ENCODE measurements at regions not wholly inside any gene's neighbourhood (a gene's known extent, or its start where the extent isn't known, plus 50 kb on each side); places are given as distances from the start of the nearest gene placed in this dataset.
"Not testable (repeated sequence)": the region's sequence is repeated elsewhere in the genome, so short reads cannot be mapped to it uniquely, and the experiment has no call there.

DNA sequence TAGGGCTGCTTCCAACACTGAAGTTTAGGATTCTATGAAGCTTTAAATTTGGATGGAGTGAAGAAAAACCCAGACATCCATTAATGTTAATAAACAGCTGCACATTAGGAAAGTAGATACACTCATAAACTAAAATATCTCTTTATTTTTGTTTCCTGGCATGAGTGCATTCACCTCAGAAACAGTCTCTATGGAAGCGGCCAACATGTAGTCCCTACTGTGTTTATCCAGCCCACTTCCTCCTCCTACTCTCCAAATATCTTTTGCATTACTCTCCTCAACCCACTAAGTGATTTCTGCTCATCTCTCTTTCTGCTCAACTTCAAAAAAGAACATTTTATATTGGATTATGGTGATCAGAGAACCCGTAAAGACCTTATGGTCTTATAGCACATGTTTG, 180.3 kb upstream of the MXRA5 start:
- TF ChIP-seq, protein P1, sequence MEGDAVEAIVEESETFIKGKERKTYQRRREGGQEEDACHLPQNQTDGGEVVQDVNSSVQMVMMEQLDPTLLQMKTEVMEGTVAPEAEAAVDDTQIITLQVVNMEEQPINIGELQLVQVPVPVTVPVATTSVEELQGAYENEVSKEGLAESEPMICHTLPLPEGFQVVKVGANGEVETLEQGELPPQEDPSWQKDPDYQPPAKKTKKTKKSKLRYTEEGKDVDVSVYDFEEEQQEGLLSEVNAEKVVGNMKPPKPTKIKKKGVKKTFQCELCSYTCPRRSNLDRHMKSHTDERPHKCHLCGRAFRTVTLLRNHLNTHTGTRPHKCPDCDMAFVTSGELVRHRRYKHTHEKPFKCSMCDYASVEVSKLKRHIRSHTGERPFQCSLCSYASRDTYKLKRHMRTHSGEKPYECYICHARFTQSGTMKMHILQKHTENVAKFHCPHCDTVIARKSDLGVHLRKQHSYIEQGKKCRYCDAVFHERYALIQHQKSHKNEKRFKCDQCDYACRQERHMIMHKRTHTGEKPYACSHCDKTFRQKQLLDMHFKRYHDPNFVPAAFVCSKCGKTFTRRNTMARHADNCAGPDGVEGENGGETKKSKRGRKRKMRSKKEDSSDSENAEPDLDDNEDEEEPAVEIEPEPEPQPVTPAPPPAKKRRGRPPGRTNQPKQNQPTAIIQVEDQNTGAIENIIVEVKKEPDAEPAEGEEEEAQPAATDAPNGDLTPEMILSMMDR (IDR thresholded peaks at IDR 0.05; ENCODE audit: unreplicated experiment in 3 of 3): no peak
- Mint-ChIP-seq H3K36me3 (ENCODE audit: low read depth) (no peaks in the 10 kb centered on the region), H3K27ac (peak overlapping the region in 1 of 3 experiments; percentile 8), H3K27me3 (ENCODE audit: low read depth) (no peaks in the 10 kb centered on the region), H3K9me3 (peaks cover 3% of the 10 kb centered on the region), H3K4me1 (no peaks in the 10 kb centered on the region), H3K4me3 (no peak overlapping the region)

DNA sequence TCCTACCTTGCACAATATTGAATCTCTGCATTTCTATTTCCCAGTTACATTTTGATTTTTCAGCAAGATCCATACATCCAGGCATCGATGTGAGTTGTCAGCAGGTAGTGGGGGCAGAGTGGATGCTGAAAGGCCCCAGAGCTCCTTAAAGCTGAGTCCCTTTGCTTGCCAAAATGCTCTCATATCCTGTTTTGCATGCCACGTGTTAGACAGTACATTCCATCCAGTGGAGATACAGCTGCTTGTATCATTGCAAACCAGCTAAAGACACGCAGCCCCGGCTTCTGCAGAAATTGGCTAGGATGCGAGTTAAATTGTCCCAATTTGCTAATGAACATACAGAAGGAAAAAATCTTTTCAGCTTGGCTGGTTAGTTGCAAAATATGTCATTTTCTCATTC, 179.6 kb upstream of the MXRA5 start:
- Mint-ChIP-seq H3K4me3 (no peak overlapping the region), H3K9me3 (peaks cover 3% of the 10 kb centered on the region), H3K4me1 (no peaks in the 10 kb centered on the region), H3K27me3 (ENCODE audit: low read depth) (no peaks in the 10 kb centered on the region), H3K36me3 (ENCODE audit: low read depth) (no peaks in the 10 kb centered on the region), H3K27ac (no peak overlapping the region)
- TF ChIP-seq, protein P1 (IDR thresholded peaks at IDR 0.05; ENCODE audit: unreplicated experiment in 3 of 3): no peak

DNA sequence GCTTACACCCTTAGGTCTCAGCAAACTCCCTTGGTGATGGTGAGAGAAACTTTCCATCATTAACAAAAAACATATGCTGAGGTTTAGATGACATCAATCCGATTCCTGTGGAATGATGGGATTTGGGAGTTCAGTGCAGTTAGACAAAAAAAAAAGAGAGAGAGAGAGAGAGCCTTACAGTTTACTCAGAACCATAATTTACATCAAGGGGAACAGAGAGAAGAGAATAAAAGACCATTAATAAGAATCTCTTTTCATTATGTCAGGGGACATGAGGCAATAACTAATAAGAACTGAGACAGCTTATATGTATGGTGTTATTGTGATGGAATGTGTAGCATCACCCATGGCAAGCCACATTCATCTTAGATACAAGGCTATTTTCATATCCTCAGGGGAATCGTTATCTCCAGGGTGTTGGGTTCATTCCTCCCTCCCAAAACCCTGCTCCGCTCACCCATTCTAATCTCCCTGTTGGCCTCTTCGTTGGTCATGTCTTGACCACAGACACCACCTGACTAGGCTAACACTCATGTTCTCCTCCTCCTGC, 175.7 kb upstream of the MXRA5 start:
- Mint-ChIP-seq H3K27me3 (ENCODE audit: low read depth) (no peaks in the 10 kb centered on the region), H3K36me3 (ENCODE audit: low read depth) (no peaks in the 10 kb centered on the region), H3K4me1 (no peaks in the 10 kb centered on the region), H3K9me3 (peaks cover 5% of the 10 kb centered on the region), H3K27ac (no peak overlapping the region), H3K4me3 (no peak overlapping the region)
- TF ChIP-seq, protein P1 (IDR thresholded peaks at IDR 0.05; ENCODE audit: unreplicated experiment in 3 of 3): no peak

DNA sequence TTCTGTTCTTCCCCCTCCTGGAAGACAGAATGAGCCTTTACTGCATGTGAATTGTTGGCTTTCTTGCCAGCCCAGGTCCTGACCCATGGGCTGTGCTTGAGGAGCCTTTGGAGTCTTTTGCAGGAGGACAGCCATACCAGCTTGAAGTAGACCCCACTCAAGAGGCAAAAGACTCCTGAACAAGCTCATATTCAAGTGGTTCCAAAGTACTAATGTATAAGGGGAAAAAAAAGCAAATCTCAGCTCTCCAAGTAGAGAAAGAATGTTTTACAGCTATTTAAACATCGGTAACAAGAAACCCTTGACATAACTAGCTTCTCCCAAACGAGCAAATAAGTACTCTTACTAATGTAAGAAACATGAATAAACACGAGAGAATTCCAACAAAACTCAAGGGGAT, 174.9 kb upstream of the MXRA5 start:
- Mint-ChIP-seq H3K9me3 (peaks cover 5% of the 10 kb centered on the region), H3K27ac (peak overlapping the region in 1 of 3 experiments; percentile 93), H3K36me3 (ENCODE audit: low read depth) (no peaks in the 10 kb centered on the region), H3K27me3 (ENCODE audit: low read depth) (no peaks in the 10 kb centered on the region), H3K4me1 (no peaks in the 10 kb centered on the region), H3K4me3 (peak overlapping the region in 1 of 3 experiments; percentile 45)
- TF ChIP-seq, protein P1 (IDR thresholded peaks at IDR 0.05; ENCODE audit: unreplicated experiment in 3 of 3): no peak

DNA sequence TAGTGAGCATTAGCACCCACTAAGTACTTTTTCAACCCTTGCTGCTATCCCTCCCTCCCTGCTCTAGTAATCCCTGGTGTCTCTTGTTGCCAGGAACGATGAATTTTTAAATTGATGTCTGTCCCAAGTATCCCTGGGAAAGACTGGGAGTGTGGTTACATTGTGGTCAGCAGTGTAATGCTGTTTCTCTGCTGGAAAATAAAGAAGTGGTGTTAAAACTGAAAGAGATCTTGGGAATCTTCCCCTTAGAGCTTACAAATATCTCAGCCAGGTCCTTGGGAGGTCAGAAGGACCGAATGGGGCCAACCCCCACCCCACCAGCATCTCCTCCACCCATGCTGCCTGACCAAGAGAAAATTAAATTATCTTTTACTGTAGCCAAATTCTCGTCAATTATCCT, 174.5 kb upstream of the MXRA5 start:
- peak overlapping the region in 1 of 3 experiments; percentile 93 for H3K27ac Mint-ChIP-seq
- H3K36me3 Mint-ChIP-seq (ENCODE audit: low read depth): no peaks in the 10 kb centered on the region
- TF ChIP-seq, protein P1 (IDR thresholded peaks at IDR 0.05; ENCODE audit: unreplicated experiment in 3 of 3): no peak
- no peak overlapping the region for H3K4me3 Mint-ChIP-seq
- no peaks in the 10 kb centered on the region for H3K4me1 Mint-ChIP-seq
- no peaks in the 10 kb centered on the region for H3K27me3 Mint-ChIP-seq (ENCODE audit: low read depth)
- H3K9me3 Mint-ChIP-seq: peaks cover 5% of the 10 kb centered on the region

DNA sequence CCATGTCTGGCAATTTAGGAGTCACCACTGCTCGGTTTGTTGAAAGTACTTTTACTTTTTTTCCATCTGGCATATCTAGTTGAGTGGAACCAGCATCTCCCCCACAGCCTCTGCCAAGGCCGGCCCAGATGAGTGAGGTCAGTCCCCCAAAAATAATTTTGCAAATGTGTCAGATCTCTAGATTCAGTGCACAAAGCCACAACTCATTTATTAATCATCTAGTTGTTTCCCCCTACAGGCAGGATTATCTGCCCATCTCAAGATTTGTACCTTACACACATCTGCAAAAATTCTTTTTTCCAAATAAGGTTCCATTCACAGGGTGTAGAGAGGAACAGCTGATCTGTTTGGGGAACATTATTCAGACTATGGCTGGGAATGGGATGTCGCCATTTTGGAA, 174.0 kb upstream of the MXRA5 start:
- no peak overlapping the region for H3K4me3 Mint-ChIP-seq
- TF ChIP-seq, protein P1 (IDR thresholded peaks at IDR 0.05; ENCODE audit: unreplicated experiment in 3 of 3): no peak
- peaks cover 5% of the 10 kb centered on the region for H3K9me3 Mint-ChIP-seq
- H3K4me1 Mint-ChIP-seq: no peaks in the 10 kb centered on the region
- no peaks in the 10 kb centered on the region for H3K27me3 Mint-ChIP-seq (ENCODE audit: low read depth)
- H3K27ac Mint-ChIP-seq: no peak overlapping the region
- no peaks in the 10 kb centered on the region for H3K36me3 Mint-ChIP-seq (ENCODE audit: low read depth)

DNA sequence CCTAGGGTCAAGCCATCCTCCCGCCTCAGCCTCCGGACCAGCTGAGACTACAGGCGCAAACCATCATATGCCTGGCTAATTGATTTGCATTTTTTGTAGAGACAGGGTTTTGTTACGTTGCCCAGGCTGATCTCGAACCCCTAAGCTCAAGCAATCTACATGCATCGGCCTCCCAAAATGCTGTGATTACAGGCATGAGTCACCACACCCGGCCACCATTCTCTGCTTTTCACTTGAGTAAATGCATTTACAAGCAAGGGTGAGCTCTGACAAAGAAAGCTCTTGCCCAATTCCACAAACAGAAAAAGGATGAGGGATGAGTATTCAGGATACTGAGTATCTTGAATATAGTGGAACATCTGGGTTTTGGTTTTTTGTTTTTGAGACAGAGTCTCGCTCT, 172.9 kb upstream of the MXRA5 start:
- H3K36me3 Mint-ChIP-seq (ENCODE audit: low read depth); H3K9me3 Mint-ChIP-seq; H3K4me3 Mint-ChIP-seq; H3K27ac Mint-ChIP-seq; H3K27me3 Mint-ChIP-seq (ENCODE audit: low read depth); H3K4me1 Mint-ChIP-seq: not testable (repeated sequence)
